Gastroesophageal sphincter (tissue), 3 donors: ENCODE measurements at regions not wholly inside any gene's neighbourhood (a gene's known extent, or its start where the extent isn't known, plus 50 kb on each side); places are given as distances from the start of the nearest gene placed in this dataset.

ENCODE experiments used
- POLR2A ChIP-seq, 2 donors: fragments of 450-650 bp; IDR thresholded peaks; one replicate each; pipeline ENCODE4 v1.6.1; 2017; ENCODE audit warnings: antibody characterized with exemption in 2 of 2, mild to moderate bottlenecking in 2 of 2, moderate library complexity in 1 of 2
- TF ChIP-seq, protein P1 (sequence below), 4 experiments: fragments of 200-600 bp in 2 of 4; fragments of 450-650 bp in 2 of 4; sonication (generic) in 1 of 4; IDR thresholded peaks; one replicate each; pipeline ENCODE4 v1.5.1; 2017 to 2019; ENCODE audit warnings: antibody characterized with exemption in 4 of 4, mild to moderate bottlenecking in 2 of 4, moderate library complexity in 2 of 4

DNA sequence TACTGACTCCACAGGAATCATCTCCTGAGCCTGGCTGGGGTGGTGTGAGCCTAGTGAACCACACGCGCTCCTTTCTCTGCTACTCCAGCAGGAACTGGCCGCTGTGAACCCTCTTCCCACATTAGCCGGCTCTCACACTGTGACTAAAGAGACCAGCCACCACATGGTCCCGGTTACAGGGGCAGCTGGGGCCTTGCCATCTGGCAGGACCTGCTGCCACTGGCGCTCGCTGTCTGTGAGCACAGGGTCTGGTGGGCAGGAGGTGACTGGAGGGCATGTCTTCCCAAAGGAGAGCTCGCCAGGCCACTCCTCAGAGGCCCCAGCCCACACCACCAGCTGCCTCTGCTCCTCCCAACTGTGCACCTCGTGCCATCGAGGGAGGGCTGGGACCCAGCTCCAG is 99.3 kb downstream of the SINHCAF start:
- TF ChIP-seq, protein P1, sequence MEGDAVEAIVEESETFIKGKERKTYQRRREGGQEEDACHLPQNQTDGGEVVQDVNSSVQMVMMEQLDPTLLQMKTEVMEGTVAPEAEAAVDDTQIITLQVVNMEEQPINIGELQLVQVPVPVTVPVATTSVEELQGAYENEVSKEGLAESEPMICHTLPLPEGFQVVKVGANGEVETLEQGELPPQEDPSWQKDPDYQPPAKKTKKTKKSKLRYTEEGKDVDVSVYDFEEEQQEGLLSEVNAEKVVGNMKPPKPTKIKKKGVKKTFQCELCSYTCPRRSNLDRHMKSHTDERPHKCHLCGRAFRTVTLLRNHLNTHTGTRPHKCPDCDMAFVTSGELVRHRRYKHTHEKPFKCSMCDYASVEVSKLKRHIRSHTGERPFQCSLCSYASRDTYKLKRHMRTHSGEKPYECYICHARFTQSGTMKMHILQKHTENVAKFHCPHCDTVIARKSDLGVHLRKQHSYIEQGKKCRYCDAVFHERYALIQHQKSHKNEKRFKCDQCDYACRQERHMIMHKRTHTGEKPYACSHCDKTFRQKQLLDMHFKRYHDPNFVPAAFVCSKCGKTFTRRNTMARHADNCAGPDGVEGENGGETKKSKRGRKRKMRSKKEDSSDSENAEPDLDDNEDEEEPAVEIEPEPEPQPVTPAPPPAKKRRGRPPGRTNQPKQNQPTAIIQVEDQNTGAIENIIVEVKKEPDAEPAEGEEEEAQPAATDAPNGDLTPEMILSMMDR (IDR thresholded peaks at IDR 0.05), result no peak
- TF ChIP-seq POLR2A (IDR thresholded peaks at IDR 0.05), result no peak
